ENCODE measurements at regions not wholly inside any gene's neighbourhood (a gene's known extent, or its start where the extent isn't known, plus 50 kb on each side); places are given as distances from the start of the nearest gene placed in this dataset.

DNA sequence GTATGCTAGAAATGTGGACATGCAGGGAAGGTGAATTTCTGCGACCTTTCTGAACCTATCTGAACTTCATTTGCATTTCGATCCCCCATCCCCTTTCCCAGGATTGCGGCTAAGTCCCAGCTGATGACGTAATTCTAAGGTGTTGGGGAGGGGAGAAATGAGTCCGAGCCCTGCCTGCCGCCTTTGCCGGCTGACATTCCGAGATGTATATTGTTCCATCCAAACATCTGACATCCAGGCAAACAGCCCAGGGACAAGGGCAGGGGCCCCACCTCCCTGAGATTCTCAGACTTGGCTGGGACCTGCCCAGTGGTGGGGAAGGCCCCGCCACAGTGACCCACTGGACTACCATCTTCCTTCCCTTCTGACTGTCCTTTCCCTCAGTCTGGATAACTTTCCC is 494.6 kb downstream of the ENC1 start:
- no peak for DNase-seq (ENCODE audit: extremely low read depth, low read depth, low spot score)

DNA sequence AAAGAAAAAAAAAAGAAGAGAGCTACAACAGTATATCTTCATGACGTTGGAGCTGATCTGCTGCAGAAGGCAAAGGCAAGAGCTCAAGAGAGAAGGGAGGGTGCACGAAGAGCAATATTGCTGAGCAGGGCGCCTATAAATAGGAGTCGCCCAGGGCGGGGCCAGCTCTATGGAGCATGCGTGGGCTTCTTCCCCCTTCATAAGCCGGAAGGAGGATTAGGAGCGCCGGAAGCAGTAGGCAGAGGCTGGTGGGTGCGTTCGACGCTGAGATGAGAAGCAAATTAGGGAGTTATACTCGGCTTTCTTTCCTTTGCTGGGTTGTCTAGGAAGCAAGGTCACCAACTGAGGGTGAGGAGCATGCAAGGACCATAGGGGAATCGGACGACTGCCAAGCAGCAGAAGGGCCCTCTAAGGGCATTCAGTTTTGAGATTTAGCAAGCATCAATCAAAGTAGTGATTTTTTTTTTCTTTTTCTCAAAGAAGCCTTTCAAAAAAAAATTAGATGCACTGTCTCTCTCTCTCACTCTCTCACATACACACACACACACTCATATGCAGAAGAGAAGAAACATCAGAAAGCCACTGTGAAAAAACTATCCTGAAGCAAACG is 496.7 kb downstream of the ENC1 start:
- no peak for DNase-seq (ENCODE audit: extremely low read depth, low read depth, low spot score)

DNA sequence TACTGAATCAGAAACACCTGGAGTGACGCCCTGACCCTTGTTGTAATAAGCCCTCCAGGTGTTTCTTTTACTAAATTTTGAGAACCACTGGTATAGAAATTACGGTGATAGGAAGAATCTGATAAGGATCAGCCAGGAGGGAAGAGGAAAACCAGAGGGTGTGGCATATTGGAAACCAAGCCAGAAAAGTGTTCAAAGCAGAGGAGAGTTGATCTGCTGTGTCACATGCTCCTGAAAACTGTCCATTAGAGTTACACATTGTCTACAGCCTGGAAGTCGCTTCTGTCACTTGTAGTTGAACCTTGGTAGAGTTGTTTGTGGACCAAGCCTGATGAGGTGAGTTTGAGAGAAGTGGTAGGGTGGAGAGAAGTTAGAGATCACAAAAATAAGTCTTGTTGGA is 497.4 kb downstream of the ENC1 start:
- DNase-seq (ENCODE audit: extremely low read depth, low read depth, low spot score): no peak

DNA sequence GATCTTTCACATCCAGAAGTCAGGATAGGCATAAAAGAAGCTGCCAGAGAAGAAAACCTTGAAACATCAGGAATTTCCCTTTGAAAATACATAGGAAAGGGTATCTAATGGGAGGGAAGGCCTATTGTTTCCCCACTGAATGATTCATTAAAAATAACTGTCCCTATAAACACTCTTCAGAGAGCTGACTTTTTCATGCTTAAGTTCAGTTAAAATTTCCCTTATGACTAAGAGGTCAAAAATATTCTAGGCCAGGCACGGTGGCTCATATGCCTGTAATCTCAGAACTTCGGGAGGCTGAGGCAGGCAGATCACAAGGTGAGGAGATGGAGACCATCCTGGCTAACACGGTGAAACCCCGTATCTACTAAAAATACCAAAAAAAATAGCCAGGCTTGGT is 499.5 kb downstream of the ENC1 start:
- no peak for DNase-seq (ENCODE audit: extremely low read depth, low read depth, low spot score)

DNA sequence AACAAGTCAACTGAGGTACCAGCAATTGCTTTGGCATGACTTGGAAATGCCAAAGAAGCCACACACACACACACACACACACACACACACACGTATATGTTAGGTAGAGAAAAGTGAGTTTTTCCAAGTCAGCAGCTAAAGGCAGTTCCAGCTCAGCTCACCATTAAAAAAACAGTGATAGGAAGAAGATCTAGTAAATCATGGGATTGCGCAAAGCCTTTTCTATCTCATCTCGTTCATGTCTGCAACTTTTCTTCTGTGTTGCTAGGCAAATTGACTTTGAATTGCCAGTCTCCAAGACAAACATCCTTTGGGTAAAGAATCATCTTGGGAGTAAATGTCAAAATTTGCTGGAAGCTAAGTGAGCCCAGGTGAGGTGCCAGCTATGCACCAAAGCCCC is 500.1 kb downstream of the ENC1 start:
- no peak for DNase-seq (ENCODE audit: extremely low read depth, low read depth, low spot score)

DNA sequence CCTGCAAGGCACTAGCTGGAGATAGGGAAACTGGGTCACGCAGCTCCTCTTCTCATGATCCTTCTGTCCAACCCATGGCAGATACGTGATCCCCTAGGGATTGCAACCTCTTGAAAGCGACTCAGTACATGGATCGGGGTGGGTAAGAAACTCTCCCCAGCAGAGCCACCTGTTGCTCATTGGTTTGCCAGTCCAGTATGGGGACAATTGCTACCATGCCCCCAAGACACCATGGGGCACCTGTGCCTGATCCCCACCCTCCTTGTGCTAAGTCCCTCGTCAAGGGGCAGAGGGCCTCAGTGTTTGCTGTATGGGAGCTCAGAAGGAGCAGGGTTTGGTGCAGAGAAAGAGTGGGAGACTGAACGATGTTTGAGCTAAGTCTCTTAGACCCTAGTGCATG is 500.9 kb downstream of the ENC1 start:
- no peak for DNase-seq (ENCODE audit: extremely low read depth, low read depth, low spot score)

DNA sequence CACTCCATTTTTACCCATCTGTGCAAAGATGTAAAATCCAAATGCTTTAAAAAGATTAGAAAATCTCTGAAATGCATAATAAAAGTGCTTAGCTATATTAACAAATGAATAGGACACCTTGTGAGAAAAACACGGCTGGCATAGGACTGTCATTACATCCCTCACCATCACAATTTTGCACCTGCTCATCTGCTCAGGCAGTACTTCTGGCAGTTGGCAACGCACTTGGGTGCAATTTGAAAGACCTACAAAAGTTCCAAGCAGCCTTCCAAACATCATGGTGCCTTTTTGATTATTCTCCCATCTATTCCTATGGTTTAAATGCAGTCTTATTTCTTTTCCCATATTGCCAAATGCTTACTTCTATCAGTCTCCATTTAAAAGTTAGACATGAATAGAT is 501.8 kb downstream of the ENC1 start:
- no peak for DNase-seq (ENCODE audit: extremely low read depth, low read depth, low spot score)

DNA sequence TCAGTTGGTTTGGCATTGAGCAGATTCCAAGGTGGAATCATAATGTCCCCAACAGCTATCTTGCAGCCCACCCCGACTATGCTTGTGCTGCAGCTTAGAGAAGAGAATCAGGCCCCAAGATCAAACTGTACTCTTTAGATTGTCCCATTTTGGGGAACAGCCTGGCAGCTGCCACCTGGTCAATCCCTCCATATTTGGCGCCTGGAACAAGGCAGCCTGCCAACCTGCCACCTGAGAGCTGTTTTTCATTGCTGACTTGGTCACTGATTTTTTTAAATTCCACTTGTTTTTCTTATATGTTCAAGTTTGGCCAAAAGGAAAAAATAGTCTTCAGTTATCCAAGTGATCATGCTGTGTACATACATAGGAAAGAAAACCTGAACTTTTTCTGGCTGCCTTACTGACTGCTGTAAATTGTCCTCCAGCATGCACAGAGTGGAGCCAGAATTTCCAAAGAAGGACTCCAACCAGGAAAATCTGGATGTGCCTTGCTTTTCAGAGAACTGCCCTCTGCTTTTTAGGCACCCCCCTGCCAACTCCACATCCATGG is 504.2 kb downstream of the ENC1 start:
- DNase-seq (ENCODE audit: extremely low read depth, low read depth, low spot score): no peak

DNA sequence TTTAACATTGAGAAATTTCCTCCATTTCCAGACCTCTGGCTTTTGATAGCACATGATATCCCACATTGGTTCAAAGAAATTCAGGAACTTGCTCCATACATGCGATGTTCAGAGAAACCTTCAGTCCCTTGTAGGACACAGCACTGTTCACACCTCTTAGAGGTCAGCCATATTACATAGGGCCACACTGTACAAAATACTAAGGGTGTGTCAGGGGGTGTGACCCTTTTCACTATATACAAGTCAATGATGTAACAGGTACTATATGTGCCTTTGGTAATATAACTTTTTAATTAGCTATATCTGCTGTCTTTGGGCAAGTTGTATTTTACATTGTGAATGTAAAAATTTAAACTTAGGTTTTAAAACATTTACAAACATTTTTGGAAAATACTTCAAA is 505.5 kb downstream of the ENC1 start:
- DNase-seq (ENCODE audit: extremely low read depth, low read depth, low spot score): no peak

DNA sequence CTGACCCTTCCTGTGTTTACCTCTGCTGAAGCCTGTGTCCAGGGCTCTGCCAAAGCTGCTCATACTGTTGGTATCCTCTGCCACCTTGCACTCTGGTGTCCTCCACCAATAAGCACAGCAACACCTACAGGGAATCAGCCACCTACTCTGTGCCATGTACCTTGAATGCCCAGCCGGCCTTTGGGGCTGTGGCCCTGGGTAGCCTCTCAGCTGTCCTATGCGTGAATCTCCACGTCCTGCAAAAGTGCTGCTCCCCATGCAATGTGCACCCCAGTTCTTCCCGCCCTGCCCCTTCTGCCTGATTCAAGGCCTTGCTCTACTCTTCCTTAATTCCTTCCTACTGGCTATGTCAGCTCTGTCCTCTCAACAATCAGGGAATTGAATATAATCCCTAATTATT is 506.5 kb downstream of the ARHGEF28 start:
- DNase-seq (ENCODE audit: extremely low read depth, low read depth, low spot score): no peak

DNA sequence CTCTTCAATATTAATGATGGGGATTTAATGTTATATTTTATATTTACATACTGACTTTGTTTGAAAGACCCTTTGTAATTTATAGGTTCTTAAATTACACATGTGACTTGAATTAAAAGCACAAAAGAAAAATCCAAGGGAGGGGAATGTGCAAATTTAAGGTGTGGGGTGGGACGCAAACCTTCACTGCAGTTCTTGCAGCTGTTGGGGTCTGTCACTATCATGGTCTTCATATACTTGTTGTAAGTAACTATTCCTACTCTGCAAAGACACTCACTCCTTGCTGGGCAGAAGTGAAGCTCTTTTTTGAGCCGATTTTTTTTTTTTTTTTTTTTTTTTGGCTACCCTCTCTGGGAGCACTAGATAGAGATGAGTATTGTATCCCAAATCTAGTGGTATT is 505.3 kb downstream of the ARHGEF28 start:
- no peak for DNase-seq (ENCODE audit: extremely low read depth, low read depth, low spot score)

DNA sequence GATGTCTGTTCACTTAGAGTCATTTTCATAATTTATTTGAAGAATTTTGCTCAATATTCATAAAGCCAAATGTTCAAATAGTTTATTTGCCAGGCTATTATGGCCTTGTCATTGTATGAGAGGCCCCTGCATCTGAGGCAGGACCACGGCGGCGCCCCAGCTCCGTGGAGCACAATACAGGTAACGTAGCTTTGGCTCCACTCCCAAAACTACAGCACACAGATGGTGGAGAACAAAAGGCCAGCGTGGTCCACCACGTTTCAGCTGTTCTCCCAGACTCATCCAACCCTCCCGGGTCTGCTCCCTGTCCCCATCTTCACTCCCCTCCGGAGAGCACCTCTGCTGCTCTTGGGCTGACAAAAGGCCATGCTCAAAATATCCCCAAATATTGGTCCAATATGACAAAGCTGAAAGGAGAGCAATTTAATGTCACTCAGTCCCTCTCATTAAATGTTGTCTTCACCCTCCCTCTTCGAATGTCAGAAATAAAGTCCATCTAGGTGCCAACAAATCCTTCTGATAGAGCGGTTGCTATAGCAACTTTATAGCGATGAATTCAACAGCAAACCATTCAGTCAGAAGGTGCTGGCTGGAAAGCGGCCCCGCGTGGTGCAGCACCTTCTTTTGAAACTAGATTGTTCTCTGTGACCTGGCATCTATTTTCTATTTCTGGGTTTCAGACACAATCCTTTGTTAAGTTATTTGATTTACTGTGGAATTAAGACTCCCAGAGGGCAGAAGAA is 504.3 kb downstream of the ARHGEF28 start:
- no peak for DNase-seq (ENCODE audit: extremely low read depth, low read depth, low spot score)

DNA sequence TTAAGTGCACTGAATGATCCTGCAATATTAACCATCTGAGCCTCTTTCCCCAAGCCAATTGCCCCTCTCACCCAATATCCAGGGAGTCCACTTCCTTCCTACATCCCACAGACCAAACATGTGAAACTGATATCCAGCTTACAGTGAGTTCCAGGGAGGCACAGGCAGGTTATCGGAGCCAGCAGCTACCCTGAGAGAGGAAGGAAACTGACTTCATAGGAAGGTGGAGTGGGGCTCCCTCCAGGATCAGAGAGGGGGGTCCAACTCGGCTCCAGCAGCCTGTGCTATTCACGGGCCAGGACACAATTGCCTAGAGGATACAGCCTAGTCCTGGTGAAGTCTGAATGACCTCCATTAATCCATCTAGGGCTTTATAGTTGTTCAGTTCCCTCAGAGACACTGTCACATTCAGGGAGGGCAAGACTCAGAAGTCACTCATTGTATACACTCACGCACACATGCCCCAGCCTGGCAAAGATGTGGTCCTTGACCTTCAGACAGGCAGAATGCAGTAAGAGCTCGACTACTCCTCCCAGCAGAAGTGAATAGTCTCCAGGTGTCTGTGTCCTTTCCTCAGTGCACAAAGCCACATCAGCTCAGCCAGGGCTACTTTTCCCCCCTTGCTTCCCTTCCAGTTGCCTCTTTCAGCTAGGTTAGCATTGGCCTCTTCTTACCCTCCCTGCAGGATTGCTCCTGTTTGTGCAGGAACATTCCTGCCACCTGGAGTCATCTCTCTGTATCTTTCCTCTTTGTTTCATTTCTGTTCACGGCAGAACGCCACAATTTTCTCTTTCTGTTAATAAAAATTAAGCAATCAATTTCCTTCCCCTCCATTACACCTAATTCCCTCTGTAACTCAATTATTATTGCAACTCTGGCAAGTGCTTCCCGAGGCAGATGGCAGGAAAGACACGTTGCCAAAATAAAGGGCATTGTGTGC is 501.7 kb downstream of the ARHGEF28 start:
- peak; percentile 78 for DNase-seq (ENCODE audit: extremely low read depth, low read depth, low spot score)

DNA sequence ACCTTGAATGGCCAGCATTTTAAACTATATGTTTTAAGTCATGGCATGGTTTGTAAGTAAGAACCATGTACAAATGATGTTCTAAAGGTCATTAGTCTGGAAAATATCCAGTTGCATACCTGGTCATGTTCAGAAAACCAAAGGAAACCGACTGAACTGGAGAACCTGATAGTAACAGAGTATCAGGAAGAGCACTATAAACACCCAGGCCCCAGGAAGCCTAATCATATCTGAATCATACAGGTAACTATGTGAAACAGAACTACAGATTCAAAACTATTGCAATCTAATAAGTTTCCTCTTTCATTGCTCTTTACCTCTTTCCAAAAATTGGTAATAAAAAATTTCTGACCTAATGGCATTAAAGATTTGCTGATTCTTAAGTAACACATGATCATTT is 500.3 kb downstream of the ARHGEF28 start:
- no peak for DNase-seq (ENCODE audit: extremely low read depth, low read depth, low spot score)

DNA sequence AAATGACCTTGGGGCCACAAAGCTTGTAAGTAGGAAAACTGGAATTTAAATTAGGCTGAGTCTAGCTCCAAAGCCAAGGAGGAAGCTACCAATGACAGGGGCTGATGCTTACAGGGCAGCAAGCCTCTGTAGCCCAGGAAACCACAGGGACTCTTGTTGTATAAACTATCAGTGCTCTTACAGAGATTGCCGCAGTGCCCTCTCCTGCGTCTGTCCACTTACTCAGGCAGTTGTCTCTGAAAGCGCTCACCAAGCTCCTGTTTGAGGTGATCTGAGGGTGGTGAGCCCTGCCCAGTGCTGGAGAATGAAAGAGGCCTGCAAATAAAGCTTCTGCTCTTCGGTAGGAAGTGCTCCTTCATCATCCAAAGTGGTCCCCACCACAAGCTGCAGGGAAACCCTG is 498.8 kb downstream of the ARHGEF28 start:
- no peak for DNase-seq (ENCODE audit: extremely low read depth, low read depth, low spot score)

DNA sequence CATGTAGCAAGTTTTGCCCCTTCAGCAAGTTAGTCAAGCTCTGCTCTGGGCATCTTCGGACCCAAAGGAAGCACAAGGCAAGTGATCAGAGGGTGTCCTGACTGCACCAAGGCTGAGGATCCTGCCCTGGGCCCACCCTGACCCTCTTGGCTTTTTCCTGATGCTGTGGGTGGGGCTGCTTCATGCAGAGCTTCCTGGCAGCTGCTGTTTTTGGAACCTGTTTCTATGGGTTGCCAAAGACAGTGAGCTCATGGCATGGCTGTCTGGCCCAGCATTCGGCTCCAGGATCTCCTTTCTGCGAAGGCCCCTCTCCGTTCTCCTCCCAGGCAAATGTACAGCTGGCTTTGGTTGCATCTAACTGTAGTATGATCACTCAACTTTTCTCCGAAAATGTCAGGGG is 497.9 kb downstream of the ARHGEF28 start:
- no peak for DNase-seq (ENCODE audit: extremely low read depth, low read depth, low spot score)

DNA sequence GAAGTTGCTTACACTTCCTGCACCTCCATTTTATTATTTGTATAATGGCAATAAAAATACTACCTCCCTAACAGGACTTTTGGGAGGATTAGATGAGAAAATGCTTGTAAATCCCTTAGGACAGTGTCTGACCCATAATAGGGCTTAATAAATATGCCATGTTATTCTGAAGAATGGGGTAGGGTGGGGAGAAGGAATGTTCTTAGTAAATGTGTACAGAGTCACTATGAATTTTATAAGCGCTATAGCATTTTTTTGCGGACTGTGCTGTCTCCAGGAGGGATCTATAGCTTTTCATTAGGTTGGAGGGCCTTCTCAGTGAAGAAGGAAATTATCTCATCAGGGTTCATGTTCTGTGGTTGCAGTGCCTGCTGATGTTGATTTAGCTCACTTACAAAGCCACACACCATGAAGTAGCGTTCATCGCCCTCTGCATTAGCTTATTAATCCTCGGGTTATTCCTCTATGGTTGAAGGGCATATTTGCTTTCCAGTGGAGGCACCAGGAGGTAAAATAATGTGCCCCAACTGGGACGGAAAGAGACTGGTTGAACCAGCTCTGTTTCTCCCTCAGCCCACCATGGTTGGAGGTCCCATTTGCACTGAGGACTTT is 497.1 kb downstream of the ARHGEF28 start:
- DNase-seq (ENCODE audit: extremely low read depth, low read depth, low spot score): no peak

DNA sequence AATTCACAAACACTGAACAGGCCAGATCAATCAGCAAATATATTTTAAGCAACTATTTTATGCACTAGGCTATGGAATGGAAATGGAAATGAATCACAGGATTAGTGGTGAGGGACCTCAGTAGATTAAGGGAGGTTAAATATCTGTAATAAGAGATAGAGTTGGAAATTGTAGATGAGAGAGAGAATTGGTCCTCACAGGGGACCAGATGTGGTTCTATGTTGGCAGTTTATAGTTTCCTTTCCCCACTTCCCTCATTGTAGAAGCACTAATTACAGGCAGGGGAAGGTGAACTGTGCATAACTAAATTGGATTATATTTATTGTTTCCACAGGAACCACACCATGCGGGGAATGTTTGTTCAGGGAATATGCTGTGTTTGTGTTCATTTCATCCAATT is 496.2 kb downstream of the ARHGEF28 start:
- no peak for DNase-seq (ENCODE audit: extremely low read depth, low read depth, low spot score)

DNA sequence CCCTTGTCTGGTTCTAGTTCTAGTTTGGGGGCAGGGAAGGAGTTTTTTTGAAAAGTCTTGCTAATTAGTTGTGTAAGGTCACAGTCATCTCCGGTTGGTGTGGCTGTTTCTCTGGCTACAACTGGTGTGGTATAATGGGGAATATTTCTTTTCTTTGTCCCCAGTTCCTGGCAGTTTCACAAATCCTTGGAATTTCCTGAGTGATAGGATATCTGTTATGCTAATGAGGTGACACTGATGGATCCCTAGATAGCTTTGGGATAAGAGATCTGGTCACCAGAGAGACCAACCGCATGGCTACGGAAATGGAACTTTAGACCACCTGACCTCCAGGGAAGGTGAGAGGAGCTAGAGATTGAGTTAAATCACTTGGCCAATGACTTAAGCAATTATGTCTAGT is 494.6 kb downstream of the ARHGEF28 start:
- no peak for DNase-seq (ENCODE audit: extremely low read depth, low read depth, low spot score)

DNA sequence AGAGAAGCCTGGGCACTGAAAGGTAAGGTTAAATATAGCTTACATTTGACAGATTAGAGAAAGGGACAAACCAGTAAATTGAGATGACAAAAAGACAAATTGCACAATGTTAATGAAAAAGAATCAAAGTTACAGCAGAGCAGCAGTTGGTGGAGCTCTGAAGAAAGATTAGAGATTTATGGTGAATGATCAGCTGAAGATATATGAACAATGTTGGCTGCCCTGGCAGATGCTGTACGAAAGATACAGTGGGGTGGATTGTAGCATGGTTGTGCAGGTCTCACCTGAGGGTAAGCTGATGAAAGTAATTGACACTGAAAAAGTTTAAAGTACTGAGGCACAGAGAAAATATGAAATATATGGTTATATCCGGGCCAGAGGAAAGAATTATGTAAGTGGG is 492.1 kb downstream of the ARHGEF28 start:
- DNase-seq (ENCODE audit: extremely low read depth, low read depth, low spot score): no peak

DNA sequence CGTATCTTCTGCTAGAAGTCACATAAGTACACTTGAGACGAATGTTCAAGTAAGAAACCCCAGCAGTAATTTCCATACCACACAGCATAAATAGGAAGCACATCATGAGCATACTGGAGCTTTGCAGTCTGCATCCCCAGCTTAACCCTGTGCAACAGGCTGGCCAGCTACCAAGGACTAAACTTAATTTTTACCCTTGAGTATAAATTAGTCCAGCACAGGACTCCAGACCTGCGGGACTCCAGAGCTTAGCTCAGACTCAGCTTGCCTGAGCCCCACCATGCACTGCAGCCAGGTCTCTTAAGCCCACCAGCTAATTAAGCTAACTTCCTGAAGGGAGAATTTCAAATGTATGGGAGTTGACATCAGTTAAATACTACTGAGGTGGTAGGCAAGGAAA is 491.0 kb downstream of the ARHGEF28 start:
- DNase-seq (ENCODE audit: extremely low read depth, low read depth, low spot score): no peak

All from glomerular endothelial cell (primary cell).